Smooth muscle cell (in vitro differentiated cells): ENCODE measurements at regions not wholly inside any gene's neighbourhood (a gene's known extent, or its start where the extent isn't known, plus 50 kb on each side); places are given as distances from the start of the nearest gene placed in this dataset.
A peak's percentile ranks its signal among the peaks of the same experiment; 100 is the strongest.

ENCODE experiments used
- DNase-seq: peaks from one replicate; lab custom pipeline; 2025; ENCODE audit not compliant: unreplicated experiment; lab: John Stamatoyannopoulos, UW
- H2AFZ ChIP-seq: fragments of 200-600 bp; sonication (generic); 2 replicates; pipeline ENCODE4 v1.6.0; 2016; ENCODE audit warnings: antibody characterized with exemption, low read depth, mild to moderate bottlenecking
- H3F3A ChIP-seq: fragments of 200-600 bp; sonication (generic); 2 replicates; pipeline ENCODE4 v1.6.0; 2017; ENCODE audit warnings: antibody characterized with exemption, low read depth
- H3K27ac ChIP-seq: fragments of 200-600 bp; sonication (generic); 2 replicates; pipeline ENCODE4 v1.5.1; 2016; ENCODE audit warnings: low read depth, mild to moderate bottlenecking
- H3K27me3 ChIP-seq: fragments of 200-600 bp; sonication (generic); 2 replicates; pipeline ENCODE4 v1.6.1; 2016; ENCODE audit warnings: low read depth, mild to moderate bottlenecking
- H3K36me3 ChIP-seq: fragments of 200-600 bp; sonication (generic); 2 replicates; pipeline ENCODE4 v1.5.1; 2016; ENCODE audit warnings: low read depth
- H3K4me1 ChIP-seq: fragments of 200-600 bp; sonication (generic); 2 replicates; pipeline ENCODE4 v1.5.1; 2016; ENCODE audit warnings: low read depth
- H3K4me2 ChIP-seq: fragments of 200-600 bp; sonication (generic); 2 replicates; pipeline ENCODE4 v1.6.0; 2016; ENCODE audit warnings: mild to moderate bottlenecking
- H3K4me3 ChIP-seq: fragments of 200-600 bp; sonication (generic); 2 replicates; pipeline ENCODE4 v1.5.1; 2016; ENCODE audit warnings: mild to moderate bottlenecking
- H3K79me2 ChIP-seq: fragments of 200-600 bp; sonication (generic); 2 replicates; pipeline ENCODE4 v1.6.0; 2016; ENCODE audit warnings: low read depth, mild to moderate bottlenecking
- H3K9ac ChIP-seq: fragments of 200-600 bp; sonication (generic); 2 replicates; pipeline ENCODE4 v1.6.0; 2016; ENCODE audit warnings: low read depth
- H3K9me3 ChIP-seq: fragments of 200-600 bp; sonication (generic); replicated peaks from 2 replicates; pipeline ENCODE4 v1.5.1; 2016; ENCODE audit warnings: low read depth
- H4K20me1 ChIP-seq: fragments of 200-600 bp; sonication (generic); 2 replicates; pipeline ENCODE4 v1.6.0; 2016; ENCODE audit warnings: low read depth
- CTCF ChIP-seq: fragments of 200-600 bp; sonication (generic); IDR thresholded peaks from 2 replicates; pipeline ENCODE4 v1.5.1; 2017; ENCODE audit warnings: borderline replicate concordance, mild to moderate bottlenecking, antibody characterized with exemption; ENCODE audit not compliant: insufficient read depth, poor library complexity, severe bottlenecking
- WGBS: methylation state at CpG from one replicate; pipeline ENCODE4 v1.1.7; 2016; ENCODE audit warnings: low lambda C conversion rate; 5-methylcytosine and 5-hydroxymethylcytosine counted together

DNA sequence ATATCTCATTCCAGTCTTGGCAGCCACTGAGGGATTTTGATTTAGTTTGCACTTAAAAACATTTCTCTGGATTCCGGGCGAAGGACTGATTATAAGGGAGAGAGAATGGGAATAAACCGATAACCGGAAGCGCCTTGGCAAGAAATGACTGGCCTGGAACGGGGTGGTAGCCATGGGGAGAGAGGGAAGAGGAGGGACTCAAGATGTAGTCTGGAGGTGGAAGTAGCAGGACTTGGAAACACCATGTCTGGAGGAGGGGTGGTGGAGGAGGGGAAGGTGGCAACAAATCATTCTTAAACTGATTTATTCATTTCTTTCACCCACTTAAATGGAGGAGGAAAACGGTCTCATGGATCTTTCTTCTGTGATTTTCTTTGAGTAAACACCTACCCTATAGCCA lies 238.1 kb downstream of the REEP3 start:
- WGBS: 95% methylated on average over 7 of the region's 7 CpGs
- no peak overlapping the region for H3K27ac ChIP-seq
- no peaks in the 10 kb centered on the region for H3K4me1 ChIP-seq
- no peak overlapping the region for H2AFZ ChIP-seq
- no peaks in the 10 kb centered on the region for H4K20me1 ChIP-seq
- H3K9ac ChIP-seq: no peak overlapping the region
- no peak overlapping the region for H3K4me3 ChIP-seq
- no peaks in the 10 kb centered on the region for H3K79me2 ChIP-seq
- H3K27me3 ChIP-seq: no peaks in the 10 kb centered on the region
- H3K36me3 ChIP-seq: no peaks in the 10 kb centered on the region
- H3K9me3 ChIP-seq: no peaks in the 10 kb centered on the region
- H3K4me2 ChIP-seq: no peak overlapping the region
- TF ChIP-seq CTCF: no peak
- H3F3A ChIP-seq: no peaks in the 10 kb centered on the region
- DNase-seq: no peak

- Histone ChIP-seq H3K36me3 (no peaks in the 10 kb centered on the region), H3K9me3 (no peaks in the 10 kb centered on the region), H3K4me3 (no peak overlapping the region), H2AFZ (peak overlapping the region; percentile 15), H3K79me2 (no peaks in the 10 kb centered on the region), H3F3A (no peaks in the 10 kb centered on the region), H3K4me2 (peak overlapping the region; percentile 27), H3K9ac (no peak overlapping the region), H3K27ac (no peak overlapping the region), H3K27me3 (no peaks in the 10 kb centered on the region), H3K4me1 (no peaks in the 10 kb centered on the region), H4K20me1 (no peaks in the 10 kb centered on the region)
- DNase-seq: no peak
- TF ChIP-seq CTCF: no peak
- 39% methylated on average over 5 of the region's 5 CpGs for WGBS
Observed at GRCh38 chr10:63760034-63760707, 239.0 kb downstream of the REEP3 start.

GRCh38 chr10:63760708-63761047 lies 239.5 kb downstream of the REEP3 start:
- Histone ChIP-seq H3K9ac (no peak overlapping the region), H3K4me2 (no peak overlapping the region)

More at GRCh38 chr10:63760708-63761047, 239.5 kb downstream of the REEP3 start:
- no peak overlapping the region for H3K4me3 ChIP-seq
- H3K27ac ChIP-seq: no peak overlapping the region
- H4K20me1 ChIP-seq: no peaks in the 10 kb centered on the region
- peaks cover 3% of the 10 kb centered on the region for H3K4me1 ChIP-seq
- no peaks in the 10 kb centered on the region for H3K79me2 ChIP-seq
- H3K27me3 ChIP-seq: no peaks in the 10 kb centered on the region
- no peaks in the 10 kb centered on the region for H3K9me3 ChIP-seq
- no peak for DNase-seq
- no peaks in the 10 kb centered on the region for H3F3A ChIP-seq
- no peak overlapping the region for H2AFZ ChIP-seq
- WGBS: 96% methylated on average over 1 of the region's 1 CpG
- no peak for TF ChIP-seq CTCF
- no peaks in the 10 kb centered on the region for H3K36me3 ChIP-seq
